H9 (cell line): ENCODE measurements at regions not wholly inside any gene's neighbourhood (a gene's known extent, or its start where the extent isn't known, plus 50 kb on each side); places are given as distances from the start of the nearest gene placed in this dataset.

Source experiments
- DNase-seq: peaks from one replicate; pipeline ENCODE4 v3.0.0-alpha.2; 2017
- H2AFZ ChIP-seq: one replicate; pipeline ENCODE4 v1.6.1; 2013; ENCODE audit warnings: mild to moderate bottlenecking, low read length, control low read depth, moderate library complexity
- H2AK5ac ChIP-seq: 2 replicates; pipeline ENCODE4 v1.6.1; 2013; ENCODE audit warnings: low read length, control low read depth, mixed read lengths; ENCODE audit not compliant: insufficient read length
- H2BK120ac ChIP-seq: one replicate; pipeline ENCODE4 v1.6.1; 2013; ENCODE audit warnings: low read depth, mild to moderate bottlenecking, low read length, control low read depth, inconsistent platforms; ENCODE audit not compliant: poor library complexity, severe bottlenecking
- H2BK12ac ChIP-seq: 2 replicates; pipeline ENCODE4 v1.6.1; 2013; ENCODE audit warnings: low read length, control low read depth, mixed read lengths, low read depth; ENCODE audit not compliant: insufficient read length
- H2BK15ac ChIP-seq: 2 replicates; pipeline ENCODE4 v1.6.1; 2013; ENCODE audit warnings: low read depth, low read length, control low read depth
- H2BK20ac ChIP-seq: one replicate; pipeline ENCODE4 v1.6.1; 2013; ENCODE audit warnings: low read depth, mild to moderate bottlenecking, low read length, control low read depth, inconsistent platforms; ENCODE audit not compliant: poor library complexity, severe bottlenecking
- H2BK5ac ChIP-seq: 2 replicates; pipeline ENCODE4 v1.6.1; 2013; ENCODE audit warnings: low read length, control low read depth, mixed read lengths; ENCODE audit not compliant: insufficient read length
- H3K14ac ChIP-seq: 2 replicates; pipeline ENCODE4 v1.6.1; 2013; ENCODE audit warnings: low read length, control low read depth; ENCODE audit not compliant: insufficient read depth
- H3K18ac ChIP-seq: 2 replicates; pipeline ENCODE4 v1.6.1; 2013; ENCODE audit warnings: low read depth, mild to moderate bottlenecking, mixed read lengths, low read length, control low read depth; ENCODE audit not compliant: insufficient read length
- H3K23ac ChIP-seq: 2 replicates; pipeline ENCODE4 v1.6.1; 2013; ENCODE audit warnings: low read length, control low read depth, mixed read lengths, low read depth; ENCODE audit not compliant: insufficient read length
- H3K23me2 ChIP-seq: 2 replicates; pipeline ENCODE4 v1.6.1; 2013; ENCODE audit warnings: low read depth, mild to moderate bottlenecking, mixed read lengths, low read length, control low read depth; ENCODE audit not compliant: insufficient read length, poor library complexity, severe bottlenecking
- H3K27ac ChIP-seq: 2 replicates; pipeline ENCODE4 v1.5.1; 2013; ENCODE audit warnings: low read length, control low read depth, mixed read lengths, low read depth; ENCODE audit not compliant: insufficient read length
- H3K27me3 ChIP-seq: 2 replicates; pipeline ENCODE4 v1.6.1; 2013; ENCODE audit warnings: low read length, control low read depth, inconsistent platforms; ENCODE audit not compliant: insufficient read depth
- H3K4ac ChIP-seq: 2 replicates; pipeline ENCODE4 v1.6.1; 2013; ENCODE audit warnings: low read depth, mild to moderate bottlenecking, control low read depth, inconsistent platforms, low read length, moderate library complexity
- H3K4me1 ChIP-seq: 2 replicates; pipeline ENCODE4 v1.6.1; 2013; ENCODE audit warnings: low read length, control low read depth, inconsistent platforms; ENCODE audit not compliant: insufficient read depth
- H3K4me2 ChIP-seq: 2 replicates; pipeline ENCODE4 v1.6.1; 2013; ENCODE audit warnings: low read length, control low read depth, mixed read lengths; ENCODE audit not compliant: insufficient read length, insufficient read depth
- H3K56ac ChIP-seq: 2 replicates; pipeline ENCODE4 v1.6.1; 2013; ENCODE audit warnings: low read depth, mild to moderate bottlenecking, mixed read lengths, low read length, control low read depth; ENCODE audit not compliant: insufficient read length
- H3K79me1 ChIP-seq: 2 replicates; pipeline ENCODE4 v1.6.1; 2013; ENCODE audit warnings: low read depth, mild to moderate bottlenecking, moderate library complexity, low read length, control low read depth, inconsistent platforms; ENCODE audit not compliant: insufficient read depth, poor library complexity, severe bottlenecking
- H3K79me2 ChIP-seq: 2 replicates; pipeline ENCODE4 v1.6.1; 2013; ENCODE audit warnings: low read length, control low read depth, inconsistent platforms; ENCODE audit not compliant: insufficient read depth
- H3K9ac ChIP-seq: 2 replicates; pipeline ENCODE4 v1.6.1; 2013; ENCODE audit warnings: low read length, control low read depth, mixed read lengths; ENCODE audit not compliant: insufficient read length; ENCODE audit errors: extremely low read depth
- H3K9me3 ChIP-seq: one replicate; pipeline ENCODE4 v1.6.1; 2013; ENCODE audit warnings: low read depth, low read length, inconsistent platforms; ENCODE audit not compliant: control insufficient read depth
- H3T11ph ChIP-seq: one replicate; pipeline ENCODE4 v1.6.1; 2013; ENCODE audit warnings: mild to moderate bottlenecking, low read length, control low read depth, inconsistent platforms
- H4K20me1 ChIP-seq: one replicate; pipeline ENCODE4 v1.6.1; 2013; ENCODE audit not compliant: control insufficient read depth, insufficient read length, insufficient read depth
- H4K5ac ChIP-seq: 2 replicates; pipeline ENCODE4 v1.6.1; 2013; ENCODE audit warnings: low read depth, mild to moderate bottlenecking, mixed read lengths, low read length, control low read depth; ENCODE audit not compliant: insufficient read length
- H4K8ac ChIP-seq: replicated peaks from 2 replicates; pipeline ENCODE4 v1.6.1; 2013; ENCODE audit warnings: low read length, control low read depth, mixed read lengths, low read depth; ENCODE audit not compliant: insufficient read length
- H4K91ac ChIP-seq: 2 replicates; pipeline ENCODE4 v1.6.1; 2013; ENCODE audit warnings: low read depth, mild to moderate bottlenecking, moderate library complexity, mixed read lengths, low read length, control low read depth; ENCODE audit not compliant: insufficient read length
- H3K27ac Mint-ChIP-seq, 3 experiments: 2 replicates in 2 of 3; 3 replicates in 1 of 3; pipeline ENCODE4 v1.8.0; 2020 to 2021; ENCODE audit warnings: mixed read lengths in 3 of 3, mild to moderate bottlenecking in 1 of 3, moderate library complexity in 1 of 3
- H3K27me3 Mint-ChIP-seq: 2 replicates; pipeline ENCODE4 v1.8.0; 2021; ENCODE audit warnings: low read depth, mild to moderate bottlenecking, moderate library complexity, mixed read lengths
- H3K36me3 Mint-ChIP-seq, 3 experiments: 2 replicates in 2 of 3; 3 replicates in 1 of 3; pipeline ENCODE4 v1.8.0; 2020 to 2021; ENCODE audit warnings: low read depth in 3 of 3, mixed read lengths in 3 of 3; ENCODE audit not compliant: insufficient read depth in 1 of 3
- H3K4me1 Mint-ChIP-seq, 2 experiments: 2 replicates each; pipeline ENCODE4 v1.8.0; 2020; ENCODE audit warnings: mixed read lengths in 2 of 2
- H3K4me3 Mint-ChIP-seq, 2 experiments: 2 replicates in 1 of 2; 3 replicates in 1 of 2; pipeline ENCODE4 v1.8.0; 2020 to 2021; ENCODE audit warnings: mild to moderate bottlenecking in 2 of 2, mixed read lengths in 2 of 2, moderate library complexity in 1 of 2
- H3K9me3 Mint-ChIP-seq, 2 experiments: 2 replicates in 1 of 2; 3 replicates in 1 of 2; pipeline ENCODE4 v1.8.0; 2020; ENCODE audit warnings: mild to moderate bottlenecking in 2 of 2, mixed read lengths in 2 of 2, moderate library complexity in 1 of 2
- CTCF ChIP-seq: fragments of 200-600 bp; sonication (generic); conservative IDR thresholded peaks from 3 replicates; pipeline ENCODE4 v1.8.0; 2021; ENCODE audit warnings: antibody characterized with exemption, mild to moderate bottlenecking
- WGBS: extraction: QIAGEN DNeasy Blood & Tissue Kit; methylation state at CpG from one replicate; pipeline ENCODE4 v1.1.7; 2013; ENCODE audit warnings: missing lambda C conversion rate, low lambda C conversion rate, mixed read lengths; ENCODE audit not compliant: insufficient read length; ENCODE audit errors: extremely low coverage; 5-methylcytosine and 5-hydroxymethylcytosine counted together

DNA sequence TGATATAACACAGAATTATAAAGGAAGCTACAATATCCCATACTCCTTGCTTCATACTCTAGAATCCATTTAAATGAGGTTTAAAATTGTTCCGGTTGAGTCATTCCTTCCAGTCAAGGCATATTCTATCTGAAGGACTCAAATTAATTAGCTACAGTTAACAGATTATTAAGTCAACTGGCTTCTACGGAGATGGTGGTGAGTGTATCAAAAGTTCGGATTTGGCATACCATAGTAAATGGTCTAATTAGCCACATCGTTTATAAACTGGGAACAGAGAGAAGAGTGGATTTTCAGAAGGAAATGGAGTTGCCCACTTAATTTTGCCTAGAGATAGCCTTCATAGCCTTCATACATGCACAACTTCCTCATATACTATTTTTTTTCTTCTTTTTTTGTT is 1095.3 kb downstream of the TTLL7 start:
- Histone ChIP-seq H2BK15ac (no peak overlapping the region), H2AK5ac (no peak overlapping the region), H3K4me2 (no peak overlapping the region), H2AFZ (no peak overlapping the region), H2BK5ac (no peak overlapping the region), H3K23ac (no peak overlapping the region), H3K23me2 (no peaks in the 10 kb centered on the region), H3K56ac (no peak overlapping the region), H3K79me1 (no peaks in the 10 kb centered on the region), H3K14ac (no peak overlapping the region), H3K9ac (no peak overlapping the region), H2BK12ac (no peak overlapping the region), H4K5ac (no peak overlapping the region), H3K9me3 (no peaks in the 10 kb centered on the region), H4K8ac (no peak overlapping the region), H2BK120ac (no peak overlapping the region), H2BK20ac (no peak overlapping the region), H3K27ac (no peak overlapping the region), H4K20me1 (no peaks in the 10 kb centered on the region), H3K4ac (no peak overlapping the region), H4K91ac (no peak overlapping the region), H3T11ph (no peak overlapping the region), H3K27me3 (no peaks in the 10 kb centered on the region), H3K79me2 (no peaks in the 10 kb centered on the region), H3K18ac (no peak overlapping the region), H3K4me1 (no peaks in the 10 kb centered on the region)
- DNase-seq, result no peak
- H3K27ac Mint-ChIP-seq, result no peak overlapping the region
- H3K36me3 Mint-ChIP-seq, result no peaks in the 10 kb centered on the region
- no CpG with 5 or more reads among the region's 4 CpGs for WGBS
- no peaks in the 10 kb centered on the region for H3K27me3 Mint-ChIP-seq
- no peak overlapping the region for H3K4me3 Mint-ChIP-seq
- TF ChIP-seq CTCF, result no peak
- H3K9me3 Mint-ChIP-seq, result no peaks in the 10 kb centered on the region
- no peaks in the 10 kb centered on the region for H3K4me1 Mint-ChIP-seq
